ENCODE measurements at regions not wholly inside any gene's neighbourhood (a gene's known extent, or its start where the extent isn't known, plus 50 kb on each side); places are given as distances from the start of the nearest gene placed in this dataset.

GRCh38 chr21:23743821-23744220, 1863.5 kb downstream of the MRPL39 start:
- no peak for TF ChIP-seq TAF1 (IDR thresholded peaks at IDR 0.05; ENCODE audit: low read depth, low read length)
- no peak for TF ChIP-seq POLR2AphosphoS5 (IDR thresholded peaks at IDR 0.05; ENCODE audit: low read depth, low read length)
- no peak for TF ChIP-seq POLR2A (IDR thresholded peaks at IDR 0.05; ENCODE audit: low read depth, low read length)
- TF ChIP-seq SPI1 (IDR thresholded peaks at IDR 0.05; ENCODE audit: low read depth, low read length), result no peak
